ENCODE measurements at regions not wholly inside any gene's neighbourhood (a gene's known extent, or its start where the extent isn't known, plus 50 kb on each side); places are given as distances from the start of the nearest gene placed in this dataset.

- no peak overlapping the region for H3K4me3 ChIP-seq (ENCODE audit: low read depth, low read length)
- TF ChIP-seq CTCF (IDR thresholded peaks at IDR 0.05; ENCODE audit: insufficient read depth, low read length): no peak
- DNase-seq (ENCODE audit: low read depth): no peak
Observed at GRCh38 chr3:99384596-99384995, 253.8 kb upstream of the COL8A1 start.

- H3K4me3 ChIP-seq (ENCODE audit: low read depth, low read length): no peak overlapping the region
- no peak for TF ChIP-seq CTCF (IDR thresholded peaks at IDR 0.05; ENCODE audit: insufficient read depth, low read length)
- DNase-seq (ENCODE audit: low read depth): no peak
Observed at GRCh38 chr3:99376926-99377325, 261.5 kb upstream of the COL8A1 start.

- H3K4me3 ChIP-seq (ENCODE audit: low read depth, low read length): no peak overlapping the region
- TF ChIP-seq CTCF (IDR thresholded peaks at IDR 0.05; ENCODE audit: insufficient read depth, low read length): no peak
- no peak for DNase-seq (ENCODE audit: low read depth)
Observed at GRCh38 chr3:99373846-99374210, 264.6 kb upstream of the COL8A1 start.

- peak; percentile 51 for DNase-seq (ENCODE audit: low read depth)
- TF ChIP-seq CTCF (IDR thresholded peaks at IDR 0.05; ENCODE audit: insufficient read depth, low read length): no peak
Observed at GRCh38 chr3:99373088-99373845, 265.1 kb upstream of the COL8A1 start.

GRCh38 chr3:99366663-99367429, 271.5 kb upstream of the COL8A1 start:
- no peak for TF ChIP-seq CTCF (IDR thresholded peaks at IDR 0.05; ENCODE audit: insufficient read depth, low read length)
- no peak for DNase-seq (ENCODE audit: low read depth)
- H3K4me3 ChIP-seq (ENCODE audit: low read depth, low read length): no peak overlapping the region

More at GRCh38 chr3:99373088-99373845, 265.1 kb upstream of the COL8A1 start:
- no peak overlapping the region for H3K4me3 ChIP-seq (ENCODE audit: low read depth, low read length)

GRCh38 chr3:99365979-99366378, 272.4 kb upstream of the COL8A1 start:
- H3K4me3 ChIP-seq (ENCODE audit: low read depth, low read length): no peak overlapping the region
- no peak for TF ChIP-seq CTCF (IDR thresholded peaks at IDR 0.05; ENCODE audit: insufficient read depth, low read length)
- no peak for DNase-seq (ENCODE audit: low read depth)

All from fibroblast of the aortic adventitia (primary cell).